EH (cell line): ENCODE measurements at regions not wholly inside any gene's neighbourhood (a gene's known extent, or its start where the extent isn't known, plus 50 kb on each side); places are given as distances from the start of the nearest gene placed in this dataset.

Experiments
- DNase-seq: peaks from one replicate; pipeline ENCODE4 v3.0.0-alpha.2; 2015; ENCODE audit warnings: low read depth

- no peak for DNase-seq
Observed at GRCh38 chr2:22826703-22827102, 558.3 kb upstream of the KLHL29 start.

DNA sequence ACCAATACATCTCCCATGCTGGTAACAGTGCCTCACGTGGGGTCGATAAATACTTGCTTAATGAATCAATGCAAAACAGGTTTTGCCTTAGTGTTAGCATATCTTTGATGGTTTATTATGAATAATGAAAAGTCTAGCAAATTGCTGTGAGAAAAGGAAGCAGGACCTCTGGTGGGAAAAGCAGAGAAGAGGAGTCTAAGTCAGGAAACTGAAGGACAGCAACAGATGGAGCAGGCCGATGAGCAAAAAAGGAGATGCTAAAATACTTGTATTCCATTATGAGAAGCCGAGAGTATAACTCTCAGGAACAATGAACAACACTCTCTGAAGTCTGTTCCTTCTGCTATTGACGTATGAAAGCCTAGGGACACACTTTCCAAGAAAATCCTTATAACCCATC is 555.2 kb upstream of the KLHL29 start:
- DNase-seq, result no peak

GRCh38 chr2:22832196-22832595 is 552.8 kb upstream of the KLHL29 start:
- no peak for DNase-seq

GRCh38 chr2:22838461-22838860 is 546.5 kb upstream of the KLHL29 start:
- no peak for DNase-seq

GRCh38 chr2:22842205-22842869 is 542.6 kb upstream of the KLHL29 start:
- DNase-seq, result no peak

- no peak for DNase-seq
Observed at GRCh38 chr2:22843919-22844537, 541.0 kb upstream of the KLHL29 start.

- DNase-seq, result no peak
Observed at GRCh38 chr2:22850310-22850709, 534.7 kb upstream of the KLHL29 start.

- DNase-seq, result no peak
Observed at GRCh38 chr2:22854588-22854987, 530.4 kb upstream of the KLHL29 start.

DNA sequence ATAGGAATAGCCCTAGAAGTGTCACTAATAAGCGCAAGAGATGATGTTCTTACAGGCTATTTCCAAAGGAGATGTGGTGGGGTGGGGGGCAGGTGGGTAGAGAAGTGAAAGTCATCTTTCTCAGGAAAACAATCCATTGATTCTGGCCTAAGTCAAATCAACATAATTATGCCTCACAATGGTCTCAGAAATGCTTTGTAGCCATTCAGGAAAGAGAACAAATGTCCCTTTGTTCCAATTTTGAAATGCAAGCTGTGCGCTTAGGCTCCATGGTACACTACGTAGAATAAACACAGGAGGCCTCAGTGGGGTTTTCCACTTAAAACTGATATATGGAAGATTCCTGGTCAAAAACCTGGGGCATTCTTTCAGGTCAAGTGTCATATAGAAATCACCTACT is 529.9 kb upstream of the KLHL29 start:
- DNase-seq, result no peak

- DNase-seq, result no peak
Observed at GRCh38 chr2:22855761-22856184, 529.2 kb upstream of the KLHL29 start.

DNA sequence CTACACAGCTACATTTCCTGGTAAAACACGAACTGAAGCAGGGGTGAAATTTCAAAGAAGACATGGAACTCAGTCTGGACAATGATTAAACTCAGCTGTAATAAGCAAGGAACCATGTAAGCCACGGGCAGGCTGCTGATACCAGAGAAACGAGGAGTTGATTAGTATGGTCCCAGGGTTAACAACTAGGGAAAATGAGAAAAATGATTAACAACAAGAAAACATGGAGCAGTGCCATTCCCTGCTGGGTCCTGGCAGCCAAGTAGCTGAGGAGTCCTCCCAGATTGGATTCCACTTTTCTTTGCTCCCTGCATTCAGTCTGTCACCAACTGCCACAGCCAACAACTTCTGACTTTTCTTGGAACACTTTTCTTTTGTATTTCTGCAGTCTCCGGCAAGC is 517.0 kb upstream of the KLHL29 start:
- no peak for DNase-seq

DNA sequence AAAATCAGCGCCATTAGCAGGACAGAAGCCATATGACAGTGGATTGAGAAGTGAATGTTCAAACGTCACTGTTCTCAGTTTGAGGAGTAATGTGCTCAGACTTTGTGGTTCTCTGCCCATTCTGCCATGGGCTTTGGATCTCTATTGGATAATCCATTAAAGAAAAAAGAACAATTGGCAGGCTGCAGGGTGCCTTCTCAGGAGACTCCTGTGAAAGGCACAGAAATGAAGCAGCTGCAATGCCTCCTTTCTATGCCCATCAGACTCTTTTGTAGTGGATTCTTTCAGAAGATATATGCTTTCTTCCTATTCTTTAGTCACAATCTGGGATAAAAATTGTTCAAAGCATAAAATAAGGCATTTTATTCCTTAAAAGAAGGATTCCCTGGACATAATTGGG is 506.9 kb upstream of the KLHL29 start:
- no peak for DNase-seq

DNA sequence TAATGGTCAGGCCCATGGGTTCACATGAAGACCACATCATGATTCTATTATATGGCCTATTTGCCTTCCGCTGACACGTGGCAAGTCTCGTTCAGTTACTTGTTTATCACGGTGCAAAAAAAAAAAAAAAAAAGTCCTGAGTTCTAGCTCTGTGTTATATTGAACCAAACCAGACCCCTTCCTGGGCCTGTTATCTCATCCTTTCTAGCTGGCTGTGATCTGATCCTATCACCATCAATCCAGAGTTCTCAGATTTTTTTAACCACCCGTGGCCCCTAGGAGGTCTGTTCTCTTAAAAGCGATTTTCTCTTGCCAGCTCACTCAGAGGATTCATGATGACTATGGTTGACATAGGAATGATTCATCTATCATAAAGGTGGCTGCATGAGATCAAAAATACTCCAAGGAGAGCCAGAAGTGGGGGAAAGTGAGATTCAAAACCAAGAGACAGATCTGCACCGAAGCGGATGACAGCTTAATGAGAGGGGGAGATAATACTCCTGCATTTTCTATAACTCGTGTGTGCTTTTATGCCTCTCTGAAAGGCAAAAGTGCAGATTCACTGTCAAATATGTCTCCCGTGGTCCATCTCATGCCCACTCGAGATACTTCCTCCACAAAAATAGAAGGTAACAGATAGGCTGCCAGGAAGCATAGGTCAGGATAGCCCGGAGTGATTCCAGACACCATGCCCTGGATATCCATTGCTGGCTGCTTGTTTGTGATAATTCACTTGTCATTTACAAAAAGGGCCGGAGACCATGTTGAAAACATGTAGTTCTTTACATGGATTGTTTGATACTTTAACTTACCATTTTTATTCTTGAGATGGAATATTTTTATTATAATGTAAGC is 505.7 kb upstream of the KLHL29 start:
- no peak for DNase-seq

DNA sequence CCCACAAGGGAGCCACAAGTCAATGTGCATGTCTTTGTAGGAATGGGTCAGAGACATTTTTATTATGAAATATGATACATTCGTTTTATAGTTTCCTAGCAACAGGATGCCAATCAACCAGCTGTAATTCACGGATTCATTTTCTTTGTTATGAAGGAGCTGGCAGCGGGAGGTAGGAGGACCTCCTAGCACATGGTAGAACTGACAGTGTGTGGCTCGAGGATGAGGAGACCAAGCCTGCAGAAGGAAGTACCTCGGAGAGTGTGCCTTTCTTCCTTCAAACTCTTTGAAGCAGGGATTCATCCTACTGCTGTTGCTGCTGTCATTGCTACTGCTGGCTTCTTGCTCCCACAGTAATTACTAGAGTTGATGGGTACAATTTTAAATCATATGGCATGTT is 504.8 kb upstream of the KLHL29 start:
- no peak for DNase-seq

DNA sequence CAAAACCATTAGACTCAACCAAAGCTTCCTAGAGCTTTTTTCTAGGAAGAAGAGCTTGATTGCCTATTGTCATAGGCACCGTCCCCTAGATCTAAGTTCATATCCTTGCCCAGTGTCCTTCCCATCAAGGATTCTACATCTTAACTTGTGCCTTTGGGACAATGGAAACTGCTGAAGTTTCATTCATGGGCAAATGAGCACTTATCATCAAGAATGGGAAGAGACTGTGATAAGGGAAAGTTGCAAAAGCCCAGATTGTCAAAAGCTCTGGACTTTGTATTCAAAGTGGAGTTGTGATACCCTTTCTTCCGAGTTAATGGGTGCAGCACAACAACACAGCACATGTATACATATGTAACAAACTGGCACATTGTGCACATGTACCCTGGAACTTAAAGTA is 503.0 kb upstream of the KLHL29 start:
- DNase-seq, result no peak

DNA sequence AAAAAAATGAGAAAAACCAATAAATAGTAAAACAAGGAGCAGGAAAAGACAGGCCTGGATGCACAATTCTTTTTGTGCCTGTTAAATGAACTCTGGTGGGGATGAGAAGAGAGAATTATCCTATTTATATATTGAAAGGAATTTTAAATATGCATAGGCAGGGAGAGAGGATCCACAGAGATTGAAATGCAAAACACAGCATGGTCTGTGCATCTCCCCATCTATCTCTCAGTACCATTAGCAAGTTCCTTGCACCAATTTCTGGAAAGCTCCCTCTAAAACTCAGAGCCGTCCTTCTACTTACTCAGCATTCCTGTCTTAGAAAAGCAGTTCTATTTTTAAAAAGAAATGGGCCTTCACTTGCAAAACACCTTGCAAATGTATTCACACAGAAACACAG is 502.3 kb upstream of the KLHL29 start:
- DNase-seq, result no peak

DNA sequence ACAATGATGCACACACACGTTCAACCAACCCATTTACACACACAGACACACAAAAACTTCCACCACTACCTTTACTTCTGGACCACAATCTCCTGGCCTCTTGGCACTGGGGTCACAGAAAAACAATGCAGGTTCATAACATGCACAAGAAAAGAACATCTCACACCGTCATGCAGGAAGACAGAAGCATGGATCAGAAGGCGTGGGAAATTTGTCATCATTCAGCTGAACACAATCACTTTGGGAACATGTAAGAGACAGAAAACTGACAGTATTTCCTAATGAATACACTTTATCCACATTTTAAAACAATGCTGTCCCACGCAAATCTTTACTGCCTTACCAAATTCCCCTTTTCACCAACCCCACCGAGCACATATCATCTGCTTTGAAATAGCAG is 501.9 kb upstream of the KLHL29 start:
- no peak for DNase-seq

GRCh38 chr2:22885245-22885644 is 499.7 kb upstream of the KLHL29 start:
- no peak for DNase-seq

GRCh38 chr2:22887426-22887825 is 497.6 kb upstream of the KLHL29 start:
- no peak for DNase-seq

GRCh38 chr2:22887845-22888244 is 497.1 kb upstream of the KLHL29 start:
- no peak for DNase-seq

GRCh38 chr2:22890132-22890531 is 494.8 kb upstream of the KLHL29 start:
- DNase-seq, result no peak

- no peak for DNase-seq
Observed at GRCh38 chr2:22893761-22894517, 491.0 kb upstream of the KLHL29 start.
